ENCODE measurements at regions not wholly inside any gene's neighbourhood (a gene's known extent, or its start where the extent isn't known, plus 50 kb on each side); places are given as distances from the start of the nearest gene placed in this dataset.

GRCh38 chr2:144137272-144137671 lies 382.6 kb downstream of the ZEB2 start:
- H3K36me3 ChIP-seq (ENCODE audit: insufficient read depth, low read length, poor library complexity, severe bottlenecking) = no peaks in the 10 kb centered on the region
- DNase-seq (ENCODE audit: low spot score) = no peak
- no peak for TF ChIP-seq EZH2 (IDR thresholded peaks at IDR 0.05; ENCODE audit: borderline replicate concordance, low read depth, low read length, poor library complexity, severe bottlenecking)
- no peak for TF ChIP-seq CTCF (conservative IDR thresholded peaks at IDR 0.05; ENCODE audit: low read depth, low read length)
- H3K27ac ChIP-seq (ENCODE audit: low read depth, low read length, poor library complexity, severe bottlenecking) = no peak overlapping the region
- H3K27me3 ChIP-seq (replicated peaks; ENCODE audit: insufficient read depth, low read depth, low read length, poor library complexity) = no peaks in the 10 kb centered on the region
- H3K9me3 ChIP-seq (ENCODE audit: low read depth, low read length, poor library complexity, severe bottlenecking) = no peaks in the 10 kb centered on the region
- BruUV-seq (replicated peaks) = no TSS peak
- ChIA-PET CTCF (no interaction called here), POLR2A (ENCODE audit: low non-redundant PET) (no interaction called here)
- intact Hi-C loops (cut with micrococcal nuclease; ENCODE audit: unreplicated experiment) = no loop called here
- no peak overlapping the region for H3K4me3 ChIP-seq (ENCODE audit: low read depth, low read length, poor library complexity, severe bottlenecking)
- peaks cover 7% of the 10 kb centered on the region for H3K4me1 ChIP-seq (ENCODE audit: insufficient read depth, low read length, poor library complexity, severe bottlenecking)

DNA sequence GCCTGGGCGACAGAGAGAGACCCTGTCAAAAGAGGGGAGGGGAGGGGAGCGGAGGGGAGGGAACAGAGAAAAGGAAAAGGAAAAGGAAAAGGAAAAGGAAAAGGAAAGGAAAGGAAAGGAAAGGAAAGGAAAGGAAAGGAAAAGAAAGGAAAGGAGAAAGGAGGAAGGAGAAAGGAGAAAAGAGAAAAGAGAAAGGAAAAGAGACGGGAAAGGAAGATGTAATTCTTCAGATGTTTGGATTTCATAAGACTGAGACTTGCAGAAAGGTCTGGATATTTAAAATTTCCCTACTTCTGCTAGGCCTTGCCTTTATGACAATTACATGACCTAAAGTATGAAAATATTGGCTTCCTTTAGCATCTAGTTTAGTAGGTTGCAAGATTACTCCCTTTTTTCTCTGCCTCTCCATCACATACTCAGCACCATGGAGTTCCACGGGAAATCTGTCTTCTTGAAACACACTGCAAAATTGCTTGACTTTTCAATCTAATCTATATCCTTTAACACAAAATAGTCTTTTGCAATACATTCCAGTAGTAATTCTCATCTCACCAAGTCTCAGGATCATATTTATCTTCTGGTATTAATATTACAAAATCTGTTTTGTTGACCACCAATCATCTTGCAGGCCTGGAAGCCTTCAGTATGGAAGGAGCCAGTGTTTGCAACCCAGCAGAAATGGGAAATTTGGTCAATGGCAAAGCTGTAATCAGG lies 383.5 kb downstream of the ZEB2 start:
- CTCF ChIA-PET = interaction anchor here (0.6 kb wide), 1 partner anchor 143 kb away, joined by 4 read pairs; no protein-coding TSS in a partner anchor
- POLR2A ChIA-PET (ENCODE audit: low non-redundant PET) = no interaction called here
- no peak for TF ChIP-seq EZH2 (IDR thresholded peaks at IDR 0.05; ENCODE audit: borderline replicate concordance, low read depth, low read length, poor library complexity, severe bottlenecking)
- TF ChIP-seq CTCF (conservative IDR thresholded peaks at IDR 0.05; ENCODE audit: low read depth, low read length) = no peak
- no peaks in the 10 kb centered on the region for H3K9me3 ChIP-seq (ENCODE audit: low read depth, low read length, poor library complexity, severe bottlenecking)
- no peak overlapping the region for H3K4me3 ChIP-seq (ENCODE audit: low read depth, low read length, poor library complexity, severe bottlenecking)
- no TSS peak for BruUV-seq (replicated peaks)
- H3K27me3 ChIP-seq (replicated peaks; ENCODE audit: insufficient read depth, low read depth, low read length, poor library complexity) = no peaks in the 10 kb centered on the region
- peaks cover 7% of the 10 kb centered on the region for H3K4me1 ChIP-seq (ENCODE audit: insufficient read depth, low read length, poor library complexity, severe bottlenecking)
- H3K36me3 ChIP-seq (ENCODE audit: insufficient read depth, low read length, poor library complexity, severe bottlenecking) = no peaks in the 10 kb centered on the region
- no peak for DNase-seq (ENCODE audit: low spot score)
- intact Hi-C loops (cut with micrococcal nuclease; ENCODE audit: unreplicated experiment) = no loop called here
- no peak overlapping the region for H3K27ac ChIP-seq (ENCODE audit: low read depth, low read length, poor library complexity, severe bottlenecking)

DNA sequence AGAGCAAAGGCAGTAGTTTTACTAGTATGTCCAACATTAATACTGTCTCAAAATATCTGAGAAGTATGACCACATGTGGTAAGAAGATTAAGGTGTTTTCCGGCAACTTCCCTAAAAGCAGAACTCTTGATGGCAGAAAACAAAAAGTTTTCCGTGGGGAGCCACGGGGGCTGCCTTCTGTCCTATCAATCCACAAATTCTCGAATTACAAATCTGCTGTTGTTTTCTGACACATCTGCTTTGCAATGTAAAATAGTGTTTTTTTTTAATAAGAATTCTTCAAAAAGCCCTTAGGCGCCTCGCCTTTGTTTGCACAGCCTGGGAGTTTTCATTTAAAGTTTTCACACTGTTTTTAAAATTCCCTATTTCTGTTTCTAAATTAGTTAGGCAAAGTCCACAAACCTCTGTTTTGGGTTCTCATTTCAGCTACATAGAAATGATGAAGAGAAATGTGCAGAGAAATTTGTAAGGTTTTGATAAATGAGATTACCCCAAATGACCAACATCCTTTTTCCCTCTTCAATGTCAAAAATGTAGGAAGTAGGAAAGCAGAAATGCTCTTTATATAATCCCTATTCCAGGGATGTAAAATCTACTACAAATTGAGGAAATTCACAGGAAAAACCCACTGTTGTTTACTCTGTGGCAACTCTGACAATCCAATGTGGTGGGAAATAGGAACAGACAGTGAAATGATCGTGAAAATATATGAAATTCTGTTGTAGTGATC lies 385.8 kb downstream of the ZEB2 start:
- intact Hi-C loops (cut with micrococcal nuclease; ENCODE audit: unreplicated experiment) = no loop called here
- no peak overlapping the region for H3K27ac ChIP-seq (ENCODE audit: low read depth, low read length, poor library complexity, severe bottlenecking)

More for the DNA sequence above, 385.8 kb downstream of the ZEB2 start:
- H3K4me3 ChIP-seq (ENCODE audit: low read depth, low read length, poor library complexity, severe bottlenecking) = no peak overlapping the region
- H3K9me3 ChIP-seq (ENCODE audit: low read depth, low read length, poor library complexity, severe bottlenecking) = no peaks in the 10 kb centered on the region
- H3K36me3 ChIP-seq (ENCODE audit: insufficient read depth, low read length, poor library complexity, severe bottlenecking) = no peaks in the 10 kb centered on the region
- no peak for DNase-seq (ENCODE audit: low spot score)
- BruUV-seq (replicated peaks) = no TSS peak
- peaks cover 7% of the 10 kb centered on the region for H3K4me1 ChIP-seq (ENCODE audit: insufficient read depth, low read length, poor library complexity, severe bottlenecking)
- TF ChIP-seq CTCF (conservative IDR thresholded peaks at IDR 0.05; ENCODE audit: low read depth, low read length) (no peak), EZH2 (IDR thresholded peaks at IDR 0.05; ENCODE audit: borderline replicate concordance, low read depth, low read length, poor library complexity, severe bottlenecking) (no peak)
- no peaks in the 10 kb centered on the region for H3K27me3 ChIP-seq (replicated peaks; ENCODE audit: insufficient read depth, low read depth, low read length, poor library complexity)
- POLR2A ChIA-PET (ENCODE audit: low non-redundant PET) = no interaction called here
- CTCF ChIA-PET = no interaction called here
